T-helper 1 cell treated with Interleukin-12 subunit alpha and Interleukin-12 subunit beta and Interleukin-4 antibody, amounts not matched to agents 30 μg/mL and 1 μg/mL, for 36 hours (primary cell): ENCODE measurements at regions not wholly inside any gene's neighbourhood (a gene's known extent, or its start where the extent isn't known, plus 50 kb on each side); places are given as distances from the start of the nearest gene placed in this dataset.

Experiments
- H3K27ac Mint-ChIP-seq: one replicate; pipeline ENCODE4 v1.8.0; 2021; ENCODE audit warnings: mild to moderate bottlenecking, mixed read lengths
- H3K27me3 Mint-ChIP-seq: one replicate; pipeline ENCODE4 v1.8.0; 2021; ENCODE audit warnings: low read depth, mixed read lengths
- H3K36me3 Mint-ChIP-seq: one replicate; pipeline ENCODE4 v1.8.0; 2021; ENCODE audit warnings: low read depth, mixed read lengths
- H3K4me1 Mint-ChIP-seq: one replicate; pipeline ENCODE4 v1.8.0; 2021; ENCODE audit warnings: low read depth, mixed read lengths
- H3K4me3 Mint-ChIP-seq: one replicate; pipeline ENCODE4 v1.8.0; 2021; ENCODE audit warnings: mild to moderate bottlenecking, moderate library complexity, mixed read lengths
- H3K9me3 Mint-ChIP-seq: one replicate; pipeline ENCODE4 v1.8.0; 2021; ENCODE audit warnings: mixed read lengths

- Mint-ChIP-seq H3K4me1 (no peaks in the 10 kb centered on the region), H3K9me3 (no peaks in the 10 kb centered on the region), H3K36me3 (no peaks in the 10 kb centered on the region), H3K4me3 (no peak overlapping the region), H3K27me3 (no peaks in the 10 kb centered on the region), H3K27ac (no peak overlapping the region)
These were observed 950.7 kb downstream of the BRD1 start for GRCh38 chr22:48876951-48877350.

- Mint-ChIP-seq H3K4me1 (no peaks in the 10 kb centered on the region), H3K27ac (no peak overlapping the region), H3K27me3 (no peaks in the 10 kb centered on the region), H3K36me3 (no peaks in the 10 kb centered on the region), H3K9me3 (no peaks in the 10 kb centered on the region), H3K4me3 (no peak overlapping the region)
These were observed 952.7 kb downstream of the BRD1 start for GRCh38 chr22:48874956-48875355.

- Mint-ChIP-seq H3K4me3 (no peak overlapping the region), H3K27ac (no peak overlapping the region), H3K27me3 (no peaks in the 10 kb centered on the region), H3K9me3 (no peaks in the 10 kb centered on the region), H3K36me3 (no peaks in the 10 kb centered on the region), H3K4me1 (no peaks in the 10 kb centered on the region)
These were observed 954.5 kb downstream of the BRD1 start for GRCh38 chr22:48873191-48873520.

- Mint-ChIP-seq H3K36me3 (no peaks in the 10 kb centered on the region), H3K27ac (no peak overlapping the region), H3K4me3 (no peak overlapping the region), H3K27me3 (no peaks in the 10 kb centered on the region), H3K9me3 (no peaks in the 10 kb centered on the region), H3K4me1 (no peaks in the 10 kb centered on the region)
These were observed 955.1 kb downstream of the BRD1 start for GRCh38 chr22:48872271-48873190.

- Mint-ChIP-seq H3K36me3 (no peaks in the 10 kb centered on the region), H3K4me1 (no peaks in the 10 kb centered on the region), H3K27me3 (no peaks in the 10 kb centered on the region), H3K9me3 (no peaks in the 10 kb centered on the region), H3K27ac (no peak overlapping the region), H3K4me3 (no peak overlapping the region)
These were observed 956.4 kb downstream of the BRD1 start for GRCh38 chr22:48871176-48871840.

GRCh38 chr22:48870436-48870835 lies 957.2 kb downstream of the BRD1 start:
- Mint-ChIP-seq H3K4me1 (no peaks in the 10 kb centered on the region), H3K4me3 (no peak overlapping the region), H3K27me3 (no peaks in the 10 kb centered on the region), H3K9me3 (no peaks in the 10 kb centered on the region), H3K27ac (no peak overlapping the region), H3K36me3 (no peaks in the 10 kb centered on the region)

- Mint-ChIP-seq H3K4me3 (no peak overlapping the region), H3K9me3 (no peaks in the 10 kb centered on the region), H3K36me3 (no peaks in the 10 kb centered on the region), H3K27me3 (no peaks in the 10 kb centered on the region), H3K4me1 (no peaks in the 10 kb centered on the region), H3K27ac (no peak overlapping the region)
These were observed 957.9 kb downstream of the BRD1 start for GRCh38 chr22:48869788-48870187.

- H3K27me3 Mint-ChIP-seq, result no peaks in the 10 kb centered on the region
- H3K4me1 Mint-ChIP-seq, result no peaks in the 10 kb centered on the region
- no peaks in the 10 kb centered on the region for H3K36me3 Mint-ChIP-seq
These were observed 958.5 kb downstream of the BRD1 start for GRCh38 chr22:48869161-48869560.

GRCh38 chr22:48868554-48868953 lies 959.1 kb downstream of the BRD1 start:
- no peak overlapping the region for H3K27ac Mint-ChIP-seq
- no peaks in the 10 kb centered on the region for H3K27me3 Mint-ChIP-seq
- H3K4me3 Mint-ChIP-seq, result no peak overlapping the region
- no peaks in the 10 kb centered on the region for H3K36me3 Mint-ChIP-seq
- no peaks in the 10 kb centered on the region for H3K9me3 Mint-ChIP-seq
- H3K4me1 Mint-ChIP-seq, result no peaks in the 10 kb centered on the region

More at GRCh38 chr22:48869161-48869560, 958.5 kb downstream of the BRD1 start:
- Mint-ChIP-seq H3K9me3 (no peaks in the 10 kb centered on the region), H3K27ac (no peak overlapping the region), H3K4me3 (no peak overlapping the region)

GRCh38 chr22:48867891-48868290 lies 959.8 kb downstream of the BRD1 start:
- no peak overlapping the region for H3K27ac Mint-ChIP-seq
- H3K36me3 Mint-ChIP-seq, result no peaks in the 10 kb centered on the region
- H3K27me3 Mint-ChIP-seq, result no peaks in the 10 kb centered on the region
- no peak overlapping the region for H3K4me3 Mint-ChIP-seq
- H3K9me3 Mint-ChIP-seq, result no peaks in the 10 kb centered on the region
- H3K4me1 Mint-ChIP-seq, result no peaks in the 10 kb centered on the region

- Mint-ChIP-seq H3K4me1 (no peaks in the 10 kb centered on the region), H3K27me3 (no peaks in the 10 kb centered on the region), H3K36me3 (no peaks in the 10 kb centered on the region), H3K4me3 (no peak overlapping the region), H3K27ac (no peak overlapping the region), H3K9me3 (no peaks in the 10 kb centered on the region)
These were observed 960.6 kb downstream of the BRD1 start for GRCh38 chr22:48866906-48867681.

GRCh38 chr22:48864748-48865147 lies 962.9 kb downstream of the BRD1 start:
- H3K4me3 Mint-ChIP-seq, result no peak overlapping the region
- no peaks in the 10 kb centered on the region for H3K9me3 Mint-ChIP-seq
- H3K36me3 Mint-ChIP-seq, result no peaks in the 10 kb centered on the region
- H3K27me3 Mint-ChIP-seq, result no peaks in the 10 kb centered on the region
- no peaks in the 10 kb centered on the region for H3K4me1 Mint-ChIP-seq
- H3K27ac Mint-ChIP-seq, result no peak overlapping the region

GRCh38 chr22:48863965-48864528 lies 963.6 kb downstream of the BRD1 start:
- H3K4me1 Mint-ChIP-seq, result no peaks in the 10 kb centered on the region
- no peaks in the 10 kb centered on the region for H3K27me3 Mint-ChIP-seq
- H3K27ac Mint-ChIP-seq, result no peak overlapping the region
- no peaks in the 10 kb centered on the region for H3K9me3 Mint-ChIP-seq
- H3K36me3 Mint-ChIP-seq, result no peaks in the 10 kb centered on the region
- H3K4me3 Mint-ChIP-seq, result no peak overlapping the region

GRCh38 chr22:48860557-48860956 lies 967.1 kb downstream of the BRD1 start:
- H3K27me3 Mint-ChIP-seq, result no peaks in the 10 kb centered on the region
- no peaks in the 10 kb centered on the region for H3K9me3 Mint-ChIP-seq
- H3K4me3 Mint-ChIP-seq, result no peak overlapping the region
- no peaks in the 10 kb centered on the region for H3K4me1 Mint-ChIP-seq
- no peaks in the 10 kb centered on the region for H3K36me3 Mint-ChIP-seq
- no peak overlapping the region for H3K27ac Mint-ChIP-seq
